OCI-LY3 (cell line): ENCODE measurements at regions not wholly inside any gene's neighbourhood (a gene's known extent, or its start where the extent isn't known, plus 50 kb on each side); places are given as distances from the start of the nearest gene placed in this dataset.

Source experiments
- EZH2phosphoT487 ChIP-seq: fragments of 200-600 bp; shearing (Covaris generic); IDR thresholded peaks from 2 replicates; pipeline ENCODE4 v1.6.1; 2018; ENCODE audit warnings: antibody characterized with exemption, mixed run types, low read depth
- TF ChIP-seq, protein P1 (sequence below): fragments of 200-600, 300-600 bp; sonication (generic); IDR thresholded peaks from 2 replicates; pipeline ENCODE4 v1.5.1; 2014; ENCODE audit warnings: antibody characterized with exemption, low read length, low read depth

- TF ChIP-seq, protein P1, sequence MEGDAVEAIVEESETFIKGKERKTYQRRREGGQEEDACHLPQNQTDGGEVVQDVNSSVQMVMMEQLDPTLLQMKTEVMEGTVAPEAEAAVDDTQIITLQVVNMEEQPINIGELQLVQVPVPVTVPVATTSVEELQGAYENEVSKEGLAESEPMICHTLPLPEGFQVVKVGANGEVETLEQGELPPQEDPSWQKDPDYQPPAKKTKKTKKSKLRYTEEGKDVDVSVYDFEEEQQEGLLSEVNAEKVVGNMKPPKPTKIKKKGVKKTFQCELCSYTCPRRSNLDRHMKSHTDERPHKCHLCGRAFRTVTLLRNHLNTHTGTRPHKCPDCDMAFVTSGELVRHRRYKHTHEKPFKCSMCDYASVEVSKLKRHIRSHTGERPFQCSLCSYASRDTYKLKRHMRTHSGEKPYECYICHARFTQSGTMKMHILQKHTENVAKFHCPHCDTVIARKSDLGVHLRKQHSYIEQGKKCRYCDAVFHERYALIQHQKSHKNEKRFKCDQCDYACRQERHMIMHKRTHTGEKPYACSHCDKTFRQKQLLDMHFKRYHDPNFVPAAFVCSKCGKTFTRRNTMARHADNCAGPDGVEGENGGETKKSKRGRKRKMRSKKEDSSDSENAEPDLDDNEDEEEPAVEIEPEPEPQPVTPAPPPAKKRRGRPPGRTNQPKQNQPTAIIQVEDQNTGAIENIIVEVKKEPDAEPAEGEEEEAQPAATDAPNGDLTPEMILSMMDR: no peak
- no peak for TF ChIP-seq EZH2phosphoT487
Observed at GRCh38 chr20:60791823-60792222, 460.2 kb upstream of the CDH4 start.
